Transverse colon (tissue), 4 donors: ENCODE measurements at regions not wholly inside any gene's neighbourhood (a gene's known extent, or its start where the extent isn't known, plus 50 kb on each side); places are given as distances from the start of the nearest gene placed in this dataset.

Experiments used
- DNase-seq: peaks from one replicate; pipeline ENCODE4 v3.0.0-alpha.2; 2019
- H3K27ac ChIP-seq, 4 donors: fragments of 200-600 bp; sonication (generic); 2 replicates each; pipeline ENCODE4 v1.5.1; 2016 to 2018; ENCODE audit warnings: inconsistent platforms in 4 of 4
- H3K27me3 ChIP-seq: fragments of 200-600 bp; sonication (generic); 2 replicates; pipeline ENCODE4 v1.5.1; 2017; ENCODE audit warnings: inconsistent platforms
- H3K36me3 ChIP-seq, 4 donors: fragments of 200-600 bp; sonication (generic); 2 replicates each; pipeline ENCODE4 v1.5.1; 2017 to 2019; ENCODE audit warnings: inconsistent platforms in 4 of 4
- H3K4me1 ChIP-seq, 4 donors: fragments of 200-600 bp; sonication (generic); 2 replicates each; pipeline ENCODE4 v1.5.1; 2017 to 2020; ENCODE audit warnings: inconsistent platforms in 4 of 4
- H3K4me3 ChIP-seq, 4 donors: fragments of 200-600 bp; sonication (generic); 1 replicate in 1 of 4; 2 replicates in 3 of 4; pipeline versions ENCODE4 v1.5.1 to v1.6.1; 2017 to 2019; ENCODE audit warnings: inconsistent platforms in 4 of 4
- H3K9me3 ChIP-seq, 2 donors: fragments of 200-600 bp; sonication (generic); 2 replicates each; pipeline ENCODE4 v1.5.1; 2017 to 2019; ENCODE audit warnings: inconsistent platforms in 2 of 2
- CTCF ChIP-seq, 5 experiments: fragments of 200-600 bp in 3 of 5; fragments of 450-650 bp in 2 of 5; sonication (generic) in 3 of 5; IDR thresholded peaks; 1 replicate in 2 of 5; 2 replicates in 3 of 5; pipeline ENCODE4 v1.5.1; 2016 to 2017; ENCODE audit warnings: antibody characterized with exemption in 5 of 5, inconsistent platforms in 3 of 5, mild to moderate bottlenecking in 2 of 5, moderate library complexity in 1 of 5
- EP300 ChIP-seq: sonication (generic); formaldehyde crosslinking; IDR thresholded peaks from one replicate; pipeline ENCODE4 v1.6.1; 2017; ENCODE audit warnings: antibody characterized with exemption, low read depth
- POLR2A ChIP-seq: fragments of 450-650 bp; IDR thresholded peaks from one replicate; pipeline ENCODE4 v1.6.1; 2016; ENCODE audit warnings: antibody characterized with exemption, mild to moderate bottlenecking, moderate library complexity
- POLR2AphosphoS5 ChIP-seq, 3 donors: sonication (generic); formaldehyde crosslinking; IDR thresholded peaks; one replicate each; pipeline ENCODE4 v1.6.1; 2016; ENCODE audit warnings: antibody characterized with exemption in 3 of 3
- WGBS, 2 donors: methylation state at CpG; one replicate each; pipeline ENCODE4 v1.1.5; 2018; ENCODE audit warnings: low coverage in 1 of 2; 5-methylcytosine and 5-hydroxymethylcytosine counted together
- in situ Hi-C, 4 donors: fragments of 200-750 bp; cut with MboI; loops; one replicate each; pipeline versions ENCODE4 v1.15.0 to v1.15.1; 2017; ENCODE audit warnings: low sequenced_read_pairs in 3 of 4, low pct_ligation_motif_present in 1 of 4, low pct_unique_long_range_greater_than_20kb in 1 of 4
- intact Hi-C: fragments of 100-400 bp; cut with DNase I; formaldehyde crosslinking; loops from one replicate; pipeline ENCODE4 v1.15.1; 2023; ENCODE audit warnings: low total_unique reads

GRCh38 chrX:3465017-3465416 is 118.6 kb upstream of the MXRA5 start:
- Histone ChIP-seq H3K9me3 (no peaks in the 10 kb centered on the region), H3K27me3 (no peaks in the 10 kb centered on the region), H3K27ac (no peak overlapping the region), H3K36me3 (no peaks in the 10 kb centered on the region), H3K4me3 (no peak overlapping the region), H3K4me1 (no peaks in the 10 kb centered on the region)
- no peak for DNase-seq
- TF ChIP-seq EP300 (no peak), POLR2AphosphoS5 (IDR thresholded peaks at IDR 0.05) (no peak), POLR2A (no peak), CTCF (IDR thresholded peaks at IDR 0.05) (no peak)
- WGBS, 2 donors = 77% methylated on average over 5 of the region's 5 CpGs; no CpG with 5 or more reads in 1 of the 2 donors
- intact Hi-C loops = no loop called here
- in situ Hi-C loops = no loop called here

GRCh38 chrX:3462166-3462508 is 115.7 kb upstream of the MXRA5 start:
- 43% methylated on average over 4 of the region's 4 CpGs; no CpG with 5 or more reads in 1 of the 2 donors for WGBS, 2 donors
- H3K4me1 ChIP-seq = no peaks in the 10 kb centered on the region
- in situ Hi-C loops = no loop called here
- H3K9me3 ChIP-seq = no peaks in the 10 kb centered on the region
- no peak for DNase-seq
- intact Hi-C loops = no loop called here
- TF ChIP-seq EP300 = no peak
- TF ChIP-seq CTCF (IDR thresholded peaks at IDR 0.05) = no peak
- no peaks in the 10 kb centered on the region for H3K27me3 ChIP-seq
- no peak overlapping the region for H3K27ac ChIP-seq
- no peak overlapping the region for H3K4me3 ChIP-seq
- H3K36me3 ChIP-seq = no peaks in the 10 kb centered on the region

GRCh38 chrX:3461397-3462165 is 115.1 kb upstream of the MXRA5 start:
- no peak for DNase-seq
- no peaks in the 10 kb centered on the region for H3K4me1 ChIP-seq
- no peaks in the 10 kb centered on the region for H3K27me3 ChIP-seq
- no peaks in the 10 kb centered on the region for H3K36me3 ChIP-seq
- no peak overlapping the region for H3K4me3 ChIP-seq
- WGBS, 2 donors = 69% methylated on average over 12 of the region's 12 CpGs; no CpG with 5 or more reads in 1 of the 2 donors
- TF ChIP-seq POLR2A = no peak
- no peak for TF ChIP-seq EP300
- no peak for TF ChIP-seq CTCF (IDR thresholded peaks at IDR 0.05)
- no peak for TF ChIP-seq POLR2AphosphoS5 (IDR thresholded peaks at IDR 0.05)
- H3K27ac ChIP-seq = no peak overlapping the region
- intact Hi-C loops (no loop called here), in situ Hi-C loops (no loop called here)
- H3K9me3 ChIP-seq = no peaks in the 10 kb centered on the region

GRCh38 chrX:3455796-3456195 is 109.3 kb upstream of the MXRA5 start:
- TF ChIP-seq POLR2AphosphoS5 (IDR thresholded peaks at IDR 0.05) (no peak), CTCF (IDR thresholded peaks at IDR 0.05) (no peak), POLR2A (no peak)
- DNase-seq = no peak
- H3K9me3 ChIP-seq = no peaks in the 10 kb centered on the region
- H3K4me3 ChIP-seq = no peak overlapping the region
- intact Hi-C loops = no loop called here
- no peaks in the 10 kb centered on the region for H3K27me3 ChIP-seq
- H3K27ac ChIP-seq = no peak overlapping the region
- in situ Hi-C loops = no loop called here
- H3K36me3 ChIP-seq = no peaks in the 10 kb centered on the region
- 71 to 73% methylated on average over 1 to 2 of the region's 2 CpGs for WGBS, 2 donors
- H3K4me1 ChIP-seq = no peaks in the 10 kb centered on the region
